ENCODE measurements at regions not wholly inside any gene's neighbourhood (a gene's known extent, or its start where the extent isn't known, plus 50 kb on each side); places are given as distances from the start of the nearest gene placed in this dataset.

- DNase-seq (ENCODE audit: low spot score) (no peak), FAIRE-seq (no peak)
Measured at GRCh38 chr12:23434154-23434553, 515.3 kb downstream of the SOX5 start.

- FAIRE-seq (peak; percentile 40), DNase-seq (ENCODE audit: low spot score) (no peak)
Measured at GRCh38 chr12:23446746-23447145, 502.7 kb downstream of the SOX5 start.

- DNase-seq (ENCODE audit: low spot score) (no peak), FAIRE-seq (no peak)
Measured at GRCh38 chr12:23450810-23451209, 498.7 kb downstream of the SOX5 start.

- FAIRE-seq (no peak), DNase-seq (ENCODE audit: low spot score) (no peak)
Measured at GRCh38 chr12:23455283-23455682, 494.2 kb downstream of the SOX5 start.

- FAIRE-seq = no peak
Measured at GRCh38 chr12:23458640-23459039, 490.8 kb downstream of the SOX5 start.

GRCh38 chr12:23462546-23462945 is 486.9 kb downstream of the SOX5 start:
- DNase-seq (ENCODE audit: low spot score) (no peak), FAIRE-seq (no peak)

More at GRCh38 chr12:23458640-23459039, 490.8 kb downstream of the SOX5 start:
- DNase-seq (ENCODE audit: low spot score) = no peak

- DNase-seq (ENCODE audit: low spot score) (no peak), FAIRE-seq (no peak)
Measured at GRCh38 chr12:23463172-23463571, 486.3 kb downstream of the SOX5 start.

- no peak for DNase-seq (ENCODE audit: low spot score)
Measured at GRCh38 chr12:23464241-23464812, 485.1 kb downstream of the SOX5 start.

GRCh38 chr12:23472329-23472971 is 477.0 kb downstream of the SOX5 start:
- DNase-seq (ENCODE audit: low spot score) (no peak), FAIRE-seq (no peak)

More at GRCh38 chr12:23464241-23464812, 485.1 kb downstream of the SOX5 start:
- no peak for FAIRE-seq

- FAIRE-seq (no peak), DNase-seq (ENCODE audit: low spot score) (no peak)
Measured at GRCh38 chr12:23473071-23473470, 476.4 kb downstream of the SOX5 start.

- DNase-seq (ENCODE audit: low spot score) = no peak
Measured at GRCh38 chr12:23474438-23474976, 475.0 kb downstream of the SOX5 start.

More at GRCh38 chr12:23474438-23474976, 475.0 kb downstream of the SOX5 start:
- peak; percentile 82 for FAIRE-seq
